GM19395 (cell line): ENCODE measurements at regions not wholly inside any gene's neighbourhood (a gene's known extent, or its start where the extent isn't known, plus 50 kb on each side); places are given as distances from the start of the nearest gene placed in this dataset.
"Not testable (repeated sequence)": the region's sequence is repeated elsewhere in the genome, so short reads cannot be mapped to it uniquely, and the experiment has no call there.

Source experiments
- ATAC-seq: cut with Tn5 transposase; IDR thresholded peaks from one replicate; pipeline ENCODE4 v1.9.1; 2021; ENCODE audit warnings: mild to moderate bottlenecking, moderate library complexity; ENCODE audit not compliant: unreplicated experiment

GRCh38 chr1:143905214-143906179 is 66.3 kb downstream of the FAM72C start:
- ATAC-seq: not testable (repeated sequence)

GRCh38 chr1:143904622-143904979 is 67.2 kb downstream of the FAM72C start:
- ATAC-seq: peak; percentile 51

DNA sequence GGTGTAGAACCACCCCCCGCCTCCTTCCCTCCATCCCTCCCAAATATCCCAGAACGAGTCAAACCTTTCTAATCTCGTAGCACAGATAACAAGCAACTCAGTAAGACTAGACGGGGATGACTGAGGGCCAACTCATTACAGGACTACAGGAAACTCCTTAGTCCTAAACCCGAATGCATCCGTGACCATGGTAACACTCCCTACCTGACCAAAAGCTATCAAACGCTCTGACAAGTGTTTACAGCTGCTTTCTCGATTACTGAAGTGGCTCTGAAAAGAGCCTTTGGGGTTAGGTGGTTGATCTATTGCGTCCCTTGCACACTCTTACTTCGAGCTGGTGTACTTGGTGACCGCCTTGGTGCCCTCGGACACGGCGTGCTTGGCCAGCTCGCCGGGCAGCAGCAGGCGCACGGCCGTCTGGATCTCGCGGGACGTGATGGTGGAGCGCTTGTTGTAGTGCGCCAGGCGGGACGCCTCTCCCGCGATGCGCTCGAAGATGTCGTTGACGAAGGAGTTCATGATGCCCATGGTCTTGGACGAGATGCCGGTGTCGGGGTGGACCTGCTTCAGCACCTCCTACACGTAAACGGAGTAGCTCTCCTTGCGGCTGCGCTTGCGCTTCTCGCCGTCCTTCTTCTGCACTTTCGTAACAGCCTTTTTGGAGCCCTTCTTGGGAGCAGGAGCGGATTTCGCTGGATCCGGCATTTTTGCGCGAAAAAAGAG is 67.7 kb downstream of the FAM72C start:
- not testable (repeated sequence) for ATAC-seq

DNA sequence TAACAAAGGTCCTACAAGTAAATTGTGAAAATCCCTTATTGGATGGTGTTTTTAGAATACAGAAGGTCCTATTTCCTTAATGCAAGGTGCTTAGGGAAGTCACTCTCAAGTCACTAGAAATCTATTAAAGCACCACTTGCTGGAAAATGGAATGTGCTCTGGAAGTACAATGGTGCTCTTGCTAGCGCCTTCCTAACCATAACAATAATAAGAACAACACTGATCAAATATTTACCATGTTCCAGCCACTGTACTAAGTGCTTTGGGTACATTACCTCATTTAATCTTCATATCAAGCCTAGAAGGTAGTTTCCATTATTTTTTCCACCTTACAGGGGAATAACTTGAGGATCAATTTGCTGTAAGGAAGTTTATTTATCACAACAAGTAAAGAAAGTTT is 75.4 kb downstream of the FAM72C start:
- ATAC-seq: not testable (repeated sequence)

DNA sequence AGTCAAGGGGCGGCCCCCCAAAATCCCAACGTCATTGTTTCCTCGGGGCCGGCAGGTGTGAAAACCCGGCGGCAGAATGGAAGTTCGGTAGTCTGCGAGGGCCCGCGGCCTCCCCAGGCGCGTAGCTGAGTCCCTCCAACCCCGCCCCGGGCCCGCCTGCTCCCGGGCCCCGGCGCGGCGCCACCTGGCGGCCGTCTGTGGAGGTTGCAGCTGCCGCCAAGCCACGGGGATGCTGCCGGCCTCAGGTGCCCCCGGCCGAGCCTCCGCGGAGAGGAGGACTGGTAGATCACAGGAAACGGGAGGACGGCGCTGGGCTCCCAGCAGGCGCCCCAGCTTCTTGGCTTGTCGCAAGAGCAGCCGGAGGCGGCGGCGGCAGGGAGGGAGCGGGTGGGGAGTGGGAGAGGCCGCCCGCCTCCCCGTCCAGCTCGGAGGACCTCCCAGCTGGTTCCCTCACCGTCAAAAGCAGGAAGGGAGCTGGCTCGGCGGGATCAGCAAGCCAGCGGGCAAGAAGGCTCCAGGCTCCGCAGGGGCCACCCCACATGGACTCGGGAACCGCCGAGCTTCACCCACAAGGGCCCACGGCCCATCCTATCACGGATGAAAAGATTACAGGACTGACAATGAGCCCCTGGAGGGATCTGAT is 86.7 kb downstream of the FAM72C start:
- ATAC-seq: peak; percentile 93

- peak; percentile 85 for ATAC-seq
Measured at GRCh38 chr1:143884532-143884931, 87.3 kb downstream of the FAM72C start.

GRCh38 chr1:143879757-143880536 is 91.8 kb downstream of the FAM72C start:
- not testable (repeated sequence) for ATAC-seq

DNA sequence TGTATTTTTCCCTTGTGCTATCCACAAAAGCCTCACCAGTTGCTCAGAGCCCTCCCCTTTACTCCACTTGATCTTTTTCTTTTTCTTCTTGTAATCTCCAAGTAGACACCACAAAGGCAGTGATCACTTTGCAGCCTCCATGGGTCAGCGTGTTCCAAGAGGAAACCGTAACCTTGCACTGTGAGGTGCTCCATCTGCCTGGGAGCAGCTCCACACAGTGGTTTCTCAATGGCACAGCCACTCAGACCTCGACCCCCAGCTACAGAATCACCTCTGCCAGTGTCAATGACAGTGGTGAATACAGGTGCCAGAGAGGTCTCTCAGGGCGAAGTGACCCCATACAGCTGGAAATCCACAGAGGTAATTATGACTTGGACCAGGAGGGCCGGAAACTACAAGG is 95.8 kb downstream of the FAM72C start:
- ATAC-seq: not testable (repeated sequence)

GRCh38 chr1:143874625-143875024 is 97.2 kb downstream of the FAM72C start:
- ATAC-seq: not testable (repeated sequence)

- ATAC-seq: not testable (repeated sequence)
Measured at GRCh38 chr1:143873650-143874049, 98.1 kb downstream of the FAM72C start.

- not testable (repeated sequence) for ATAC-seq
Measured at GRCh38 chr1:143870388-143870787, 101.4 kb downstream of the FAM72C start.

DNA sequence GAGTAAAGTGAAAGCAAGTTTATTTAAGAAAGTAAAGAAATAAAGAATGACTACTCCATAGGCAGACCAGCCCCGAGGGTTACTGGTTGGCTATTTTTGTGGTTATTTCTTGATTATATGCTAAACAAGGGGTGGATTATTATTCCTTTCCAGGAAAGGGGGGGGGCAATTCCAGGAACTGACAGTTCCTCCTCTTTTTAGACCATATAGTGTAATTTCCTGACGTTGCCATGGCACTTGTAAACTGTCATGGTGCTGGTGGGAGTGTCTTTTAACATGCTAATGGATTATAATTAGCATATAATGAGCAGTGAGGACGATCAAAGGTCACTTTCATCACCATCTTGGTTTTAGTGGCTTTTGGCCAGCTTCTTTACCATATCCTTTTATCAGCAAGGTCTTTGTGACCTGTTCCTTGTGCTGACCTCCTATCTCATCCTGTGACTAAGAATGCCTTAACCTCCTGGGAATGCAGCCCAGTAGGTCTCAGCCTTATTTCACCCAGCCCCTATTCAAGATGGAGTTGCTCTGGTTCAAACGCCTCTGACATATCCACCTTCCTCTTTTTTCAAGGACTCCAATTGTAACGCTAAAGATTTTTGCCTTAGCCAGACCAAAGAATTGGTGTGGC is 104.1 kb downstream of the FAM72C start:
- not testable (repeated sequence) for ATAC-seq

GRCh38 chr1:143863901-143864520 is 107.8 kb downstream of the FAM72C start:
- ATAC-seq: peak; percentile 87

DNA sequence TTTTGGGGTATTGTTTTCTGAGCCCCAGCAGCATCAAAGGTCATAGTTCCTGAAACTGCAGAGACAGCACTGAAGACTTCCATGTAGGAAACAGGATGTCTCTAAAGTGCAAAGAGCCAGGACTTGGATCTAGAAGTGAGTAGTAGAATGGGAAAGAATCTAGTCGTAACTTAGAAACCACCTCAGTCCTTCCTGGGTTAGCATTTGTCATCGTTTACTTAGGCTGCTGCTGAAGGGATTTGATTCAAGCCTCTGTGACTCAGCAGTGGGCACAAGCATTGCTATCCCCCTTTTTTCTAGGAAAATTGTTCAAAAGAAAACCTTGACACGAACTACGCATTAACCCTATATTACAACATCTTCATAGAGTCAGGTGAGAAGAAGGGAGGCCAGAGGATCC is 109.1 kb downstream of the FAM72C start:
- ATAC-seq: not testable (repeated sequence)

DNA sequence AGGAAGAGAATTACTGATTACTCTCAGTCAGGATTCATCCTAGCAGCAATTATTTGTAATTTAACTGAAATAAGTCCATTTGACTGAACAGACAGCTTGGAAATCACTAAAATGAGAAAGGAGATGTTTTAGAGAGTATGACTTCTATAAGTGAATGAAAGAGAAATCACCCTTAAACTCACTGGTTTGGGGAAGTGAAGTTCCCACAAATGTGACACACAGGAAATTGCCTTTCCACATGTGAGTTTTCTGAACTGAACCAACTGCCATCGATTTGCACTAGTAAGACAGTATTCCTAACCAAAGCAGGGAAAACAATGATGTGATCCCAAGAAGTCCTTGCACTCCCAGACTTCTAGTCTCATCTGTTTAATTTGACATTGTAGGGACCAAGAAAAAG is 110.5 kb downstream of the FAM72C start:
- ATAC-seq: not testable (repeated sequence)

DNA sequence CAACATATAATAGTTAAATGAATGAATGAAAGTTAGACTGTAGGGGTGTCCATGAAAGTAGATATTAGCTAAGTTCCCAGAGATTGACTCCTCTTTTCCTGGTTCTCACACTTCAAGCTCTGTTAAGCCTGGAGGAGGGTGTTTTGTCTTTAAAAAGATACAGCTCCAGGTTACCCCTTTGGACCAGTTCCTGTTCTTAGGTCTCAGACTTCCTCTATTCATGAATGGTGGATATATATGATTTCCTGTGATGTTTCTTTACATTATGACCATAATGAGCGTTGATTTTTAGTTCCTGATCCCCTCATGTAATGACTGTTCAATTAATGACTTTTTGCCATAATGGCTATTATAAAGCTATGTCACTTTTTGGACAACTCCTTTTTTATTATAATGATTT is 115.9 kb downstream of the FAM72C start:
- not testable (repeated sequence) for ATAC-seq

- ATAC-seq: not testable (repeated sequence)
Measured at GRCh38 chr1:143854069-143854468, 117.7 kb downstream of the FAM72C start.

DNA sequence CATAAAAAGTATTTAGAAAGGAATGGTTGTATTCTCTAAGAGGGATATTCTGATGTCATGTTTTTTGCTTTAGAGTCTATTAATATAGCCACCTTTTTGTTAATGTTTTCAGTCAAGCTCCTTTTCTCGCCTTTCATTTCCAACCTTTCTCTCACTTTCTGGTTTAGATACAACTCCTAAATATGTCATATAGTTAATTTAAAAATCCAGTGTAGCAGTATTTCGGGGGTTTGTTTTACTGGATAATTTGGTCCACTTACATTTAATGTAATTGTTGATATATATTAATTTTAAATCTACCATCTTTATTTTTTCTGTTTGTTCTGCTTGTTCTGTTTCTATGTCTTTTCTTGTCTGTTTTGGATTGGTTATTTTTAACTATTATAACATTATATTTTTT is 121.1 kb downstream of the FAM72C start:
- not testable (repeated sequence) for ATAC-seq

DNA sequence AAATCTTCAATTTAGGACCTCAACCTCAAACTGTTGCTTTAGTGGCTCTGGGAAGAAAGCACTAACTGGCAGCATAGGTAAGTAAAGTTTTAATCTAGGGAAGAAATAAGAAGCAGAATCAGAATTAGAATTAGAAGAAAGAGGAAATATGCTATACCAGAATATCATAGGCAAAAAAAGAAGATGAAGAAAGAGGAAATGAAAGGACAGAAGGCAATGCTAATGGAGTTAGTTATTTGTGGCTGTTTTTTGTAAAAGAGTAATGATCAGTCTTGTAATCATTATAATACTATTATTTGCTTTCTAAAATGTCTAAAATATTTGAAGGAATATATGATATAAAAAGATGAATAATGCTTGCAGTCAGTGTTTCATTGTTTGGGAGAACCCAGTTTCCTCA is 122.9 kb downstream of the FAM72C start:
- ATAC-seq: not testable (repeated sequence)

DNA sequence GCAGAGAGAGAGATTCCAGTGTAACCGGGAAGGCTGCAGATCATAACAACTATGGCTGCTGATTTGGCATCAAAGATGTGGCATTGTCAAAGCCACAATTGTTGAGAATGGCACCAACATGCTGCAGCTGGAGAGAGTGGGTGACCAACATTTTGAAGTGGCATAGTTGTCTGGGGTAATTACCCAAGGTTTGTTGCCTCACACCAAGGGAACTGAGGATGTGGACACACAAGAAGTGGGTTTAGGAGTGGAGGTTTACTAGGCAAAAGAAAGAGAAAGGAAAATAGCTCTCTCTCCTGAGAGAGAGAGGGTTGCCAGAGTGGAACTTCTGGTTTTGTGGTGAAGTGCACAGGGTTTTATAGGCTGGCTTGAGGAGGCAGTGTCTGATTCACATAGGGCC is 126.6 kb downstream of the FAM72C start:
- ATAC-seq: not testable (repeated sequence)
